ENCODE measurements at regions not wholly inside any gene's neighbourhood (a gene's known extent, or its start where the extent isn't known, plus 50 kb on each side); places are given as distances from the start of the nearest gene placed in this dataset.

DNA sequence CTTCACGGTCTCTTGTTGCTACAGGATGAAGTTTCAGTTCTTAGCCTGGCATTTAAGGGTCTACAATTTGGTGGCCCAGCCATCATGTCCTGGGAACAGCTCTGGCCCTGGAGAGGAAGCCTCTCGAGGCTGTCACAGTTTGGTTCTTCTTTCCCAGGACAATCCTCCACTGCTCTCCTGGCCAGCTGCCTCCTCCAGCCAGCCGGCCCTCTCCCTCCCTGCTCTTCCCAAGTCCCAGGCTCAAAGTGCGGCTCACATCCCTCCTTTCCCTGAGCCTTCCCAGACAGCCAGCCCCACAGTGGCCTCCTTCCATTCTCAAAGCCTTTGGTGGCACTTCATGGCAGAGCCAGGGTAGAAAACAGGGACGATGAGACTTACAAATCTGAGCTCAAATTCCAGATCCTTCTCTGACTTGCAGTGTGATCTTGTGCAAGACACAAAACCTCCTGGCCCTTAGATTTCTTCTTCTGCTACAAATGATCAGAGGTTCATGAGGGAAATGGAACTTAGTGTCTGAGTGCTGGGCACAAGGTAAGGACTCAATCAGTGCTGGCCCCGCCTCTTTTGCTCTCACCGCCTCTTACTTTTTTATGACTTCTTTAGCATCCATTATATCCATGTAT, 223.8 kb upstream of the ECI2 start:
- Histone ChIP-seq H2AFZ (ENCODE audit: low read depth, low read length) (no peak overlapping the region), H3K9ac (ENCODE audit: low read length) (no peak overlapping the region), H3K36me3 (ENCODE audit: insufficient read depth, low read length) (no peaks in the 10 kb centered on the region), H3K9me2 (ENCODE audit: insufficient read depth, low read length) (no peaks in the 10 kb centered on the region), H3F3A (ENCODE audit: insufficient read depth, low read length, poor library complexity, severe bottlenecking) (no peaks in the 10 kb centered on the region), H3K79me2 (replicated peaks; ENCODE audit: insufficient read depth, low read length) (no peaks in the 10 kb centered on the region), H3K27ac (ENCODE audit: low read length) (no peak overlapping the region), H3K27me3 (ENCODE audit: insufficient read depth, low read depth, low read length) (no peaks in the 10 kb centered on the region), H3K4me2 (ENCODE audit: low read length) (no peak overlapping the region), H3K4me3 (ENCODE audit: low read length) (no peak overlapping the region), H3K9me3 (ENCODE audit: low read length) (no peaks in the 10 kb centered on the region), H4K20me1 (ENCODE audit: insufficient read depth) (no peaks in the 10 kb centered on the region)
- TF ChIP-seq TAF1 (IDR thresholded peaks at IDR 0.05; ENCODE audit: low read depth) (no peak), MXI1 (conservative IDR thresholded peaks at IDR 0.05; ENCODE audit: poor library complexity, severe bottlenecking) (no peak), RAD21 (conservative IDR thresholded peaks at IDR 0.05) (no peak), EP300 (conservative IDR thresholded peaks at IDR 0.05; ENCODE audit: poor library complexity, severe bottlenecking) (no peak), POLR2AphosphoS5 (IDR thresholded peaks at IDR 0.05) (no peak), EZH2 (IDR thresholded peaks at IDR 0.05; ENCODE audit: borderline replicate concordance, insufficient read depth, low read length, poor library complexity, severe bottlenecking) (no peak), SMC3 (conservative IDR thresholded peaks at IDR 0.05; ENCODE audit: poor library complexity) (no peak)
- TF ChIP-seq, protein P1, sequence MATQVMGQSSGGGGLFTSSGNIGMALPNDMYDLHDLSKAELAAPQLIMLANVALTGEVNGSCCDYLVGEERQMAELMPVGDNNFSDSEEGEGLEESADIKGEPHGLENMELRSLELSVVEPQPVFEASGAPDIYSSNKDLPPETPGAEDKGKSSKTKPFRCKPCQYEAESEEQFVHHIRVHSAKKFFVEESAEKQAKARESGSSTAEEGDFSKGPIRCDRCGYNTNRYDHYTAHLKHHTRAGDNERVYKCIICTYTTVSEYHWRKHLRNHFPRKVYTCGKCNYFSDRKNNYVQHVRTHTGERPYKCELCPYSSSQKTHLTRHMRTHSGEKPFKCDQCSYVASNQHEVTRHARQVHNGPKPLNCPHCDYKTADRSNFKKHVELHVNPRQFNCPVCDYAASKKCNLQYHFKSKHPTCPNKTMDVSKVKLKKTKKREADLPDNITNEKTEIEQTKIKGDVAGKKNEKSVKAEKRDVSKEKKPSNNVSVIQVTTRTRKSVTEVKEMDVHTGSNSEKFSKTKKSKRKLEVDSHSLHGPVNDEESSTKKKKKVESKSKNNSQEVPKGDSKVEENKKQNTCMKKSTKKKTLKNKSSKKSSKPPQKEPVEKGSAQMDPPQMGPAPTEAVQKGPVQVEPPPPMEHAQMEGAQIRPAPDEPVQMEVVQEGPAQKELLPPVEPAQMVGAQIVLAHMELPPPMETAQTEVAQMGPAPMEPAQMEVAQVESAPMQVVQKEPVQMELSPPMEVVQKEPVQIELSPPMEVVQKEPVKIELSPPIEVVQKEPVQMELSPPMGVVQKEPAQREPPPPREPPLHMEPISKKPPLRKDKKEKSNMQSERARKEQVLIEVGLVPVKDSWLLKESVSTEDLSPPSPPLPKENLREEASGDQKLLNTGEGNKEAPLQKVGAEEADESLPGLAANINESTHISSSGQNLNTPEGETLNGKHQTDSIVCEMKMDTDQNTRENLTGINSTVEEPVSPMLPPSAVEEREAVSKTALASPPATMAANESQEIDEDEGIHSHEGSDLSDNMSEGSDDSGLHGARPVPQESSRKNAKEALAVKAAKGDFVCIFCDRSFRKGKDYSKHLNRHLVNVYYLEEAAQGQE (IDR thresholded peaks at IDR 0.05; ENCODE audit: borderline replicate concordance), result no peak
- TF ChIP-seq, protein P2, sequence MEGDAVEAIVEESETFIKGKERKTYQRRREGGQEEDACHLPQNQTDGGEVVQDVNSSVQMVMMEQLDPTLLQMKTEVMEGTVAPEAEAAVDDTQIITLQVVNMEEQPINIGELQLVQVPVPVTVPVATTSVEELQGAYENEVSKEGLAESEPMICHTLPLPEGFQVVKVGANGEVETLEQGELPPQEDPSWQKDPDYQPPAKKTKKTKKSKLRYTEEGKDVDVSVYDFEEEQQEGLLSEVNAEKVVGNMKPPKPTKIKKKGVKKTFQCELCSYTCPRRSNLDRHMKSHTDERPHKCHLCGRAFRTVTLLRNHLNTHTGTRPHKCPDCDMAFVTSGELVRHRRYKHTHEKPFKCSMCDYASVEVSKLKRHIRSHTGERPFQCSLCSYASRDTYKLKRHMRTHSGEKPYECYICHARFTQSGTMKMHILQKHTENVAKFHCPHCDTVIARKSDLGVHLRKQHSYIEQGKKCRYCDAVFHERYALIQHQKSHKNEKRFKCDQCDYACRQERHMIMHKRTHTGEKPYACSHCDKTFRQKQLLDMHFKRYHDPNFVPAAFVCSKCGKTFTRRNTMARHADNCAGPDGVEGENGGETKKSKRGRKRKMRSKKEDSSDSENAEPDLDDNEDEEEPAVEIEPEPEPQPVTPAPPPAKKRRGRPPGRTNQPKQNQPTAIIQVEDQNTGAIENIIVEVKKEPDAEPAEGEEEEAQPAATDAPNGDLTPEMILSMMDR (IDR thresholded peaks at IDR 0.05; ENCODE audit: poor library complexity, severe bottlenecking), result no peak

DNA sequence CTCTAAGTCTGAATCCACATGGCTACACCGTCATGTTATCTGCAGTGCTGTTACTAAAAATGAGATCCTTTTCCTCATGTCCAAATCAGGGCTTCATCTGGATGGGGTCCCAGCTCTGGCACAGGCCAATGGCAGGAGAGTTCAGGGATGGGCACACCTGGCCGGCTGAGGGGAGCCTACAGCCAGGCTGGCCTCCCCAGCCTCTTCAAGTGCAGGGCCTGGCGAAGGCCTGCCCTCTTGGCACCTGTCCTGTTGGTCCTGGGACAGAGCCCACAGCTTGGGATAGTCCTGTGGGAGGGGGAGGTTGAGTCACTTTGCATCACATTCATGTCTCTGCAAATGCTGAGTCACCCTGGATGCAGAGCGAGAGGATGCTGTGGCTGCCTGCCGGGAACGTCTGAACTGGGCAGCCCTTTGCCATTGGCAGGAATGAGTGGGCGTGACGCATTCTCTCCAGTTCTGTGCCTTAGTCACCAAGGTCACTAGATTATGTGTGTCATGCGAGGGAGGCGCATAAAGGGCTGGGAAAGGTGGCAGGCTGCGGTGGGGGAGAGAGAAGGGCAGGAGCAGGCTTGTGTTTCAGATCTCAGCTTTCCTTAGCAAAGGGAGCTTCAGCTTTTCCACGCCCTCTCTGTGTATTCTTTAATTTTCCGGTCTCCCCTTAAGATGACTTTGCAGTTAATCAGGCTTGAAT, 223.2 kb upstream of the ECI2 start:
- H3K4me2 ChIP-seq (ENCODE audit: low read length), result no peak overlapping the region
- H2AFZ ChIP-seq (ENCODE audit: low read depth, low read length), result no peak overlapping the region
- H3K9ac ChIP-seq (ENCODE audit: low read length), result no peak overlapping the region

More for the DNA sequence above, 223.2 kb upstream of the ECI2 start:
- TF ChIP-seq, protein P1 (IDR thresholded peaks at IDR 0.05; ENCODE audit: borderline replicate concordance), result no peak
- TF ChIP-seq MXI1 (conservative IDR thresholded peaks at IDR 0.05; ENCODE audit: poor library complexity, severe bottlenecking) (no peak), EZH2 (IDR thresholded peaks at IDR 0.05; ENCODE audit: borderline replicate concordance, insufficient read depth, low read length, poor library complexity, severe bottlenecking) (no peak), EP300 (conservative IDR thresholded peaks at IDR 0.05; ENCODE audit: poor library complexity, severe bottlenecking) (no peak), TAF1 (IDR thresholded peaks at IDR 0.05; ENCODE audit: low read depth) (no peak), SMC3 (conservative IDR thresholded peaks at IDR 0.05; ENCODE audit: poor library complexity) (no peak), POLR2AphosphoS5 (IDR thresholded peaks at IDR 0.05) (no peak), RAD21 (conservative IDR thresholded peaks at IDR 0.05) (no peak)
- TF ChIP-seq, protein P2 (IDR thresholded peaks at IDR 0.05; ENCODE audit: poor library complexity, severe bottlenecking), result no peak
- Histone ChIP-seq H4K20me1 (ENCODE audit: insufficient read depth) (no peaks in the 10 kb centered on the region), H3K9me3 (ENCODE audit: low read length) (no peaks in the 10 kb centered on the region), H3K27me3 (ENCODE audit: insufficient read depth, low read depth, low read length) (no peaks in the 10 kb centered on the region), H3F3A (ENCODE audit: insufficient read depth, low read length, poor library complexity, severe bottlenecking) (no peaks in the 10 kb centered on the region), H3K79me2 (replicated peaks; ENCODE audit: insufficient read depth, low read length) (no peaks in the 10 kb centered on the region), H3K9me2 (ENCODE audit: insufficient read depth, low read length) (no peaks in the 10 kb centered on the region), H3K27ac (ENCODE audit: low read length) (no peak overlapping the region), H3K36me3 (ENCODE audit: insufficient read depth, low read length) (no peaks in the 10 kb centered on the region), H3K4me3 (ENCODE audit: low read length) (no peak overlapping the region)
